ENCODE measurements at regions not wholly inside any gene's neighbourhood (a gene's known extent, or its start where the extent isn't known, plus 50 kb on each side); places are given as distances from the start of the nearest gene placed in this dataset.

- Histone ChIP-seq H3K36me3 (no peaks in the 10 kb centered on the region), H3K27me3 (no peaks in the 10 kb centered on the region), H3K9me3 (no peaks in the 10 kb centered on the region), H3K4me3 (no peak overlapping the region), H3K4me1 (peaks cover 0 to 8% (median 0%) of the 10 kb centered on the region in 4 donors), H3K27ac (no peak overlapping the region)
- no peak for TF ChIP-seq CTCF (IDR thresholded peaks at IDR 0.05)
- DNase-seq, result no peak
- intact Hi-C loops (cut with DNase I; ENCODE audit: low total_unique reads), result no loop called here
These were observed 658.3 kb upstream of the WWC1 start for GRCh38 chr5:167633114-167633513.

GRCh38 chr5:167633931-167634341 is 657.5 kb upstream of the WWC1 start:
- no peaks in the 10 kb centered on the region for H3K36me3 ChIP-seq
- no peak overlapping the region for H3K27ac ChIP-seq
- no peak for TF ChIP-seq CTCF (IDR thresholded peaks at IDR 0.05)
- DNase-seq, result no peak
- peaks cover 0 to 8% (median 0%) of the 10 kb centered on the region in 4 donors for H3K4me1 ChIP-seq
- no peaks in the 10 kb centered on the region for H3K27me3 ChIP-seq
- intact Hi-C loops (cut with DNase I; ENCODE audit: low total_unique reads), result no loop called here
- no peaks in the 10 kb centered on the region for H3K9me3 ChIP-seq
- no peak overlapping the region for H3K4me3 ChIP-seq

GRCh38 chr5:167634432-167634831 is 657.0 kb upstream of the WWC1 start:
- H3K4me3 ChIP-seq, result no peak overlapping the region
- H3K27ac ChIP-seq, result no peak overlapping the region
- no peaks in the 10 kb centered on the region for H3K36me3 ChIP-seq
- H3K27me3 ChIP-seq, result no peaks in the 10 kb centered on the region
- intact Hi-C loops (cut with DNase I; ENCODE audit: low total_unique reads), result no loop called here
- DNase-seq, result no peak
- no peak for TF ChIP-seq CTCF (IDR thresholded peaks at IDR 0.05)
- no peaks in the 10 kb centered on the region for H3K9me3 ChIP-seq
- H3K4me1 ChIP-seq, result peaks cover 0 to 8% (median 0%) of the 10 kb centered on the region in 4 donors

GRCh38 chr5:167638816-167639215 is 652.6 kb upstream of the WWC1 start:
- intact Hi-C loops (cut with DNase I; ENCODE audit: low total_unique reads), result no loop called here
- H3K4me1 ChIP-seq, result peaks cover 0 to 9% (median 0%) of the 10 kb centered on the region in 4 donors

GRCh38 chr5:167639273-167639672 is 652.2 kb upstream of the WWC1 start:
- Histone ChIP-seq H3K27me3 (no peaks in the 10 kb centered on the region), H3K4me3 (no peak overlapping the region), H3K4me1 (peaks cover 0 to 7% (median 0%) of the 10 kb centered on the region in 4 donors), H3K9me3 (no peaks in the 10 kb centered on the region), H3K27ac (no peak overlapping the region), H3K36me3 (no peaks in the 10 kb centered on the region)
- no peak for DNase-seq
- TF ChIP-seq CTCF (IDR thresholded peaks at IDR 0.05), result no peak
- intact Hi-C loops (cut with DNase I; ENCODE audit: low total_unique reads), result no loop called here

More at GRCh38 chr5:167638816-167639215, 652.6 kb upstream of the WWC1 start:
- H3K27ac ChIP-seq, result no peak overlapping the region
- H3K4me3 ChIP-seq, result no peak overlapping the region
- no peaks in the 10 kb centered on the region for H3K9me3 ChIP-seq
- no peaks in the 10 kb centered on the region for H3K27me3 ChIP-seq
- no peak for DNase-seq
- no peak for TF ChIP-seq CTCF (IDR thresholded peaks at IDR 0.05)
- no peaks in the 10 kb centered on the region for H3K36me3 ChIP-seq

- peaks cover 0 to 7% (median 0%) of the 10 kb centered on the region in 4 donors for H3K4me1 ChIP-seq
- no peak for DNase-seq
- no peak overlapping the region for H3K4me3 ChIP-seq
- no peaks in the 10 kb centered on the region for H3K27me3 ChIP-seq
- intact Hi-C loops (cut with DNase I; ENCODE audit: low total_unique reads), result no loop called here
- H3K36me3 ChIP-seq, result no peaks in the 10 kb centered on the region
- no peak overlapping the region for H3K27ac ChIP-seq
- TF ChIP-seq CTCF (IDR thresholded peaks at IDR 0.05), result no peak
- no peaks in the 10 kb centered on the region for H3K9me3 ChIP-seq
These were observed 651.7 kb upstream of the WWC1 start for GRCh38 chr5:167639766-167640165.

All from tibial artery (tissue), 4 donors.